NCI-H2196 (cell line): ENCODE measurements at regions not wholly inside any gene's neighbourhood (a gene's known extent, or its start where the extent isn't known, plus 50 kb on each side); places are given as distances from the start of the nearest gene placed in this dataset.
"Not testable (repeated sequence)": the region's sequence is repeated elsewhere in the genome, so short reads cannot be mapped to it uniquely, and the experiment has no call there.

Experiments used
- DNase-seq: peaks from one replicate; lab custom pipeline; 2025; ENCODE audit not compliant: unreplicated experiment; lab: John Stamatoyannopoulos, UW

GRCh38 chr13:109288151-109288709 lies 498.2 kb downstream of the IRS2 start:
- no peak for DNase-seq

DNA sequence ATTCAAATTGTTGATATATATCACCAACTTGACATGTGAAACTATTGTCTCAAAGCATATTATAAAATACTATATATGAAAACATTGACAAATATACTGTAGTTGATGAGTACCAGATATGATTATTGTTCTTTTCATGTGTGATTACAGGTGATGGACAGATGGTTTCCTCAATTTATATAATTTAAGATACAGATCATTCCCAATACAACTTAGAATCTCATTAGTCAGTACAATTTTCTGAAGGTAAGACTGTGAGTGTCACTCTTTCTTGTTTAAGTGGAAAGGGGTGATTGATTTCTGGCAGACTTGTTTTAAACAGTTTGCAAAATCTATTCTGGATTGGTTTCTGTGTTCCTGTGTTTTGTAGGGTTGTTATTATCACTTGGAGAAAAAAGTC lies 498.8 kb downstream of the IRS2 start:
- DNase-seq: no peak

DNA sequence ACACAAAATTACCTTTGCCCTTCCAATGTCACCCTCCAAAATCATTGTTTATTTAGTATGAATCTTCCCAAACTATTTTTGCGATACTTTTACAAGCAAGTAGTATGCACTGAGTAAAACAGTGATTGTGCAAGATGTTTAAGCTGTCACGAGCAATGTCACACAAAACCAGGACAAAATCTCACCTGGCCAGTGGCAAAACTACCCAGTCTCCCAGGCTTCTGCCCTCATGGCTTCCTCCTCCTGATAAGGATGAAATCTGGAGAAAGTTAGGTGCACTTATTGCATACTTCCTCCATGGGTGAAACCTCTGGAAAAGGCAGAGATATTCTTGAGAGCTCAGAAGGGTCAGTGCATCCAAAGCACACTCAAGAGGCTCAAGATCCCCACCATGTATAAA lies 500.8 kb downstream of the IRS2 start:
- DNase-seq: no peak

DNA sequence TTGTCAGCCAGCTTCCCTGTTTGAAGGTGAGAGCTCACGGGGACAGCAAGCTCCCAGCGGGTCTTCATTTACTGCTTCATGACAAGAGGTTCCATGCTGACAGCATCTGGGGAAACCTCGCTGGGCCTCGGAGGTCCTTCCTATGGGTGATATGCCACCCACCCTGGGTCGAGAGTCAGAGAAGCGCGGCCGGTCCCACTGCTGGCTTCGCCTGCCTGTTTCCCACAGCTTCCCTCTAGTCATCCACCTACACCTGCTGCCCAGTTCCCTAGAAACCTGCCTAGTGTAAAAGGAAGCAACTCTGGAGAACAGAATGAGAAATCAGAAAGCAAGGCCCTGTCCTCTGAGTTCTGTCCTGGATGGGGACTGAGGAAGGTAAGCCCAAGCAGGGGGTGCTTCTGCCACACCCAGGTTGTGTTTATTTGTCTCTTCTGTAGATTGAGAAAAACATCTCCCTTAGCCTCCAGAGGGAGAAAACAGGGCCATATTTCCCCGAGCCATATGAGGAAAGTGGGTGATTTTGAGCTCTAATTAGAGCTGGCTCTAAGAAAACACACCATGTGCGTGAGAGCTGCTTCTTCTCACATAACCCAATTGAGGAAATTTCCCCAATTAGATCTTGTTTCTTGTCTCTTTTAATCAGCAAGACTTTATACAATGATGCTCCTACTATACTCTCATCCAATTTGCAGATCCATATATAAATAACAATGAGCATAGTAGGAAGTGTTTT lies 504.3 kb downstream of the IRS2 start:
- no peak for DNase-seq

GRCh38 chr13:109281017-109281902 lies 505.1 kb downstream of the IRS2 start:
- no peak for DNase-seq

DNA sequence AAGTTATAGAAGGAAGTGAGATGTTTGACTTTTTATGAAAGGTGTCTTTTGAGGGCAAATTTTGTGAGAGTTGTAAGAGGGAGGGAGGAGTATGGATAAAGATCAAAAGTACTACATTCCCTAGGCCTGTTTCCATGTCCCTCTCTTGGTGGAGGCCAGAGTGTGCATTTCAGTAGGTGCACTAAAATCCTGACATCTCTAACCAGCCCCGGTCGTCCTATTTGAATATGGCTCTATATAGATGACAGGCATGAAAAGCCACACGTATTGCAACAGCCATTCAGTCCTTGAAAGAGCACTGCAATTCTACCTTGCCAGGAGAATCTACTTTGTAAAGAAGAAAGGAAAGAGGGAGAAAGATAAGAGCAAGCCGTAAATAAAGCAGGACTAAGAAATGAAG lies 510.1 kb downstream of the IRS2 start:
- no peak for DNase-seq

GRCh38 chr13:109275852-109276251 lies 510.5 kb downstream of the IRS2 start:
- DNase-seq: no peak

- no peak for DNase-seq
Measured at GRCh38 chr13:109275139-109275745, 511.1 kb downstream of the IRS2 start.

- DNase-seq: no peak
Measured at GRCh38 chr13:109274188-109274821, 512.1 kb downstream of the IRS2 start.

DNA sequence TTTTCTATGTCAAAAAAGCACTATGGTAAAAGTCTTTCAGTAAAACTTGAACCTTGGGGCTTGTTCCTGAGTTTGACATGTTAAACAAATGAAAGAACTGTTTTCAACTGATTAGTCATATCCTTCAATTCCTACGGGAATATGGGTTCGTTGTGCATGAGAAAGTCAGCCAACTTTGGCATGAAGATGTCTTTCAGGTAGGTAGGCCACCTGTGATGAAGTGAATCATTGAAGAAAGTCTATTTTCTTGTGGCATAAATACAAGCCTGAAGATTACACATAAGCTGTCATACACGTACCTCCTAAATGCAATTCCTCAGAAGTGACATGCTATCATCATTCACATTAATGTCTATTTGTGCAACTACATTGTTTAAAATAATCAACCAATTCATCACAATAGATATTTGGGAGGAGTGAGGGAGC lies 513.0 kb downstream of the IRS2 start:
- DNase-seq: no peak

DNA sequence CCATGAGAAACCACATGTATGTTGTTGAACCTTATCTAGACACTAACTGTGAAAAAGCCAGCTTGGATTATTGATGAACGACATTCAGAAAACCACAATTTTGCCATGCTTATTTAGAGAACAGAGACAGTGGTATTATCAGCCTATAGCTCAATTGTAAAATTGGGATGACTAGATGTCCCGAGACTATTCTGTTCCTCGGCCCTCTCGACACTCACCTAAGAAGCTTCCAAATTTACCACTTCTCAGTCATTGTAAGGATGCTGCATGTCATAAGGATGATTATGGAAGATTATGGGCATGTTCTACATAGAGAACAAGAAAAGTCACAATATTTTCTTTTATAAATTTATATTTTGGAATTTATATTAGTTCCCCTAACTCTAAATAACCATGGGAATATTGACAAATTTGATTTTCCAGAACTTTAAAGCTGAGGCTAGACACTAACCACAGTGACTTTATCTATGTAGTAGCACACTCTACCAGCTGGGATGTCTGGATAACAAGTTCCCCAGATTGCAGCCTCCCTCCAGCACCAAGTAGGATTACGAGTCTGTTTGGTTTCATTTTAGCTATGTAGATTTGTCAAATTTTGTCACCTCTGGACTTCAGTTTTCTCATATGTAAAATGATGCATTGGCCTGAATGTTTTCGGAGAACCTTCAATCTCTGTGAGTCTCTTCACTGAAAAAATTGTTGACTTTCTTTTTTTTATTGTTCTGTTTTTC lies 513.6 kb downstream of the IRS2 start:
- no peak for DNase-seq

- DNase-seq: no peak
Measured at GRCh38 chr13:109271555-109272541, 514.5 kb downstream of the IRS2 start.

GRCh38 chr13:109271061-109271460 lies 515.3 kb downstream of the IRS2 start:
- no peak for DNase-seq

- not testable (repeated sequence) for DNase-seq
Measured at GRCh38 chr13:109269381-109269780, 517.0 kb downstream of the IRS2 start.

- DNase-seq: not testable (repeated sequence)
Measured at GRCh38 chr13:109268492-109268891, 517.9 kb downstream of the IRS2 start.

GRCh38 chr13:109267400-109267799 lies 519.0 kb downstream of the IRS2 start:
- DNase-seq: not testable (repeated sequence)

GRCh38 chr13:109265438-109265742 lies 521.0 kb downstream of the IRS2 start:
- not testable (repeated sequence) for DNase-seq

DNA sequence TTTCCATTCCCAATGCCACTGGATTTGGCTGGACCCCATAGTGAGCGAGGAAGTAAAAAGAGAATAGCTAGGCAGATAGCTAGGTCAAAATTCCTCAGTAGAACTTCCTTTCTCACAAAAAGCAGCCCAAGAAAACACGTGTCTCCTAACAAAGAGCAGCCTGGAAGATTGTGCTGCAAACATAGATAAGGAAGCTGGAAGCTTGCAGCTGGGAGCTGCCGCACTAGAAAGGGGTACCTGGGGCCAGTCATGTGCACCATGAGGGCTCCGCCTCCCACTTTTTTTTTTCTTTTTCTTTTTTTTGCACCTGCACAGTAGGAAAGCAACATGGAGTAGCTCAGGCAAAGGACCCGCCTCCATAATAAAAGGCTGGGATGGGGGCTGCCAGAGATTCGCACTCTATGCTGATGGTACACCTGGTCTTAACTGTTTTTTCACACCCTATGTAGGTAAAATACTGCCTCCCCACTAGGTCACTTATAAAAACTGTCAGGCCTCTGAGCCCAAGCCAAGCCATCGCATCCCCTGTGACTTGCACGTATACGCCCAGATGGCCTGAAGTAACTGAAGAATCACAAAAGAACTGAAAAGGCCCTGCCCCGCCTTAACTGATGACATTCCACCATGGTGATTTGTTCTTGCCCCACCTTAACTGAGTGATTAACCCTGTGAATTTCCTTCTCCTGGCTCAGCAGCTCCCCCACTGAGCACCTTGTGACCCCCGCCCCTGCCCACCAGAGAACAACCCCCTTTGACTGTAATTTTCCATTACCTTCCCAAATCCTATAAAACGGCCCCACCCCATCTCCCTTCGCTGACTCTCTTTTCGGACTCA lies 521.6 kb downstream of the IRS2 start:
- DNase-seq: not testable (repeated sequence)
